ENCODE measurements at regions not wholly inside any gene's neighbourhood (a gene's known extent, or its start where the extent isn't known, plus 50 kb on each side); places are given as distances from the start of the nearest gene placed in this dataset.

DNA sequence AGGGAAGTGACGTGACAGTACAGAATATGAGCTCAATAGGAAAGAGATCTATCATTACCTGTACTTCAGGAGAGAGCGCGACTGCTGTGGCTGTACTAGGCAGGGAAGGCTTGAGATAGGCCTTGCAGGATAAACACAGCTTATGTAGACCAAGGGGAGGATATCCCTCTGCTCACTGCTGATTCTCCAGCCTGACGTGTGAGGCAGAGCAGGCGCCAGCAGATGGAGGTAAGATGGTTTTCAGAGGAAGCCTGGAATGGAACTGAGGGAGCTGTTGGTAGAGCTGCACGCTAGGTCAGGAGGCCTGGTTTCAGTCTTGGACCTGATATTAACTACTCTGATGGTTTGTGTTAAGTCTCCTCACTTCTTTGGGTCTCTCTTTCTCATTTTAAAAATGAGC is 291.4 kb downstream of the YTHDC2 start:
- no peak for DNase-seq

DNA sequence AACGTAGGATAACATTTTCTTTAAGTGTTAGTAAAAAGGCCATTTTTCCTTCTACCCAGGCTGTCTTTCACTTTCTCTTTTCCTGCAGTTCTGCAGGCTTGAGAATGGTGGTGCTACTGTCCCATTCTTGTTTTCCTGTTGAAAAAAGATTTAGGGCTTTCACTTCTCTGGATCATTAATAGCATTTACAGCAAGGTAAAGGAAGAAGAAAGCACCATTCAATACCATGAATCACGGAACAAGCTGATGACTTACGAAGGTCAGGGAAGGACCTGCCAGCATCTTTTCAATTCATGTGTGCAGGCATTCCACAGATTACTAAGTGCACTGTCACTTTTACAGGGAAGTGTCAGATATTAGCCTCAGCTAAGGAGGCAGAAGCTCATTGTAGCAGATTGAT is 292.8 kb downstream of the YTHDC2 start:
- no peak for DNase-seq

DNA sequence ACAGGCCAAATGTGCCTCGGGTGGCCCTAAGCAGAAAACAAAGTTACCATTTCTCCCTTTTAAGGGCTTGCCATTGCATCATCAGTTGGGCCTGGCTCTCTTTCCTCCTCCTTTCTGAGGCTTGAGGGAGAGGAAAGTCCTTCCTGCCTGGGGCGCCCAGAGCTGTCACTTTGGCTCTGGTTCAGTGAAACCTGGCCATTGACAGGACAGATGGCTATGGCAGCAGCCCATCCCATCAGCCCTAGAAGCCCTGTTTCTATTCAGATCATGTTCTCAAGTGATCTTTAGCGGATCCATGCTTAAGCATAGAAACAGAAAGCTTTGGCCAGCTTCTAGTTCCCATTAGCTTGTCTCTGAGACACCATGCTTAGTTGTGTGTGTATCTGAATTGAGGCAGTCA is 293.4 kb downstream of the YTHDC2 start:
- peak; percentile 8 for DNase-seq

DNA sequence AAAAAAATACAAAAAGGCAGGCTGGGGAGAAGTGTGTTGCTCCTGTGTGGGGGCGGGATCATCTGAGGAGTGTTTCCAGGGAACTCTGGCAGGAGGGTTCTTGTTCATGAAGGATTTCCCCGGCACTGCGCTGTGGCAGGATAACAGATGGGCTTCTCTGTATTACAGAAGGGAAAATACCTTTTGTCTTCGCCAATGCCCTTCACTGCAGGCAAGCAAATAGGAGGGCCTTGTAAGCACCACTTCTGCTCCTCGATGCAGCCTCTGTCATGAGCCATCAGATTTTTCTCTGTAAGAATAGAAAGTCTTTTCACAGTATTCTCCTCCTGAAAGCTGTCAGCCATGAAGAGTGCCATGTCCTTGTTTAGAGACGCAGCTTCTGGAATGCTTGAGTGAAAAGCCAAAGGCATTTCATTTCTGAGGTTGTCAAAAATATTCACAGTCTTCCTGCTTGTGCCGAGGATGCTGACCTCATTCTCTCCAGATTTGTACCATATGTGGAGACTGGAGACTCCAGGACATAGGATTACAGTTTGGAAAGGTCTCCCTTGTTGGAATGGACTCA is 294.0 kb downstream of the YTHDC2 start:
- DNase-seq, result peak; percentile 4

DNA sequence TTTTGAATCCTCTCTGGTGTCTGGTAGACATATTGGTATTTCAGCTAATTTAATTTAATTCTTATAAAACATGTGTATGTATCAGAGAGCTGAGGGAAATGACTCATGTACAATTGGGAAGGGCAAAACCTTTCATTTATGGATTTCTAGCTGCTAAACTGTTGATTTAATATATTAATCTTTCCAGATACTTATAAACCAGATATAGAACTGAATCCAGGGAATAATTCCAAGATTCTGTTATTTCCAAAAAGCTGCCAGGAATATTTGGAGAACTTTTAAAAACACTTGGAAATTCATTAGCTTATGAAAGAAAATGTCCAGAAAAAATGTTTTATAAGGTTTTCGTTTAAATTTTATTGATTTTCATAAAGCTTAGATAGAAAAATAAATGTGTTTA is 295.5 kb downstream of the YTHDC2 start:
- DNase-seq, result no peak

DNA sequence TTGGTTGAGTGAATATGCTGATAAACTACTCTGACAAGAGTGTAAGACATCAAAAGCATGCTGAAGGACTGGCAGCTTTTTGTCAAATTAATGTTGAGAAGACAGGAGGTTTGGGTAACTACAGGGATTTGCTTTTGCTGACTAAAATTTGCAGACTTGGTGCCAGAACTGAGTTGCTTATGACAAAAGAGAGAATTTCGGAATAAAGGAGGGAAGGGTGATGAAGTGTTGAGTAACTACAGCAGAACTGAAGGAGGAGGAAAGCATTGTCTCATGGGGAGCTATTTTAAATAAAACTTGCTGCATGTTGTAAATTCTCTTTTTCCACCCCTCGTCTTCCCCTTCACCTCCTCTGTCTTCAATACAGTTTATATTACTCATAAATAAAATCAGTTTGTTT is 296.1 kb downstream of the YTHDC2 start:
- no peak for DNase-seq

DNA sequence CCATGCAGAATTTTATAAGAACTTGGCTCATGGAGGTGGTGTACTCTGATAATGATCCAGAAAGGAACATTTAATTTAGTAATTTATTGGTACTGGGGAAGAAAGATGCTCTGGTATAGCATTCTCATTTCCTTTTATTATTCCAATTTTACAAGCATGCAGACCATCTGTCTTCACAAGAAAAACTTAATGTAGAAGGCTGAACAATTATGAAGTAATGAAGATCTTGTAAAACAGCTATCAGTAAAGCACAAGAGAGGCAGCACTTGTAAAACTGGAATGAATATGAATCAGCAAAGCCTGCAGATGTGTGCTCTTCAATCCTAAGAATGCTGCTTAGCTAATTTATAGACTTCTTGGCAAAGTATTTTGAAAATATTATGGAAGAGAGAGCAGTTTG is 300.0 kb downstream of the YTHDC2 start:
- DNase-seq, result no peak

DNA sequence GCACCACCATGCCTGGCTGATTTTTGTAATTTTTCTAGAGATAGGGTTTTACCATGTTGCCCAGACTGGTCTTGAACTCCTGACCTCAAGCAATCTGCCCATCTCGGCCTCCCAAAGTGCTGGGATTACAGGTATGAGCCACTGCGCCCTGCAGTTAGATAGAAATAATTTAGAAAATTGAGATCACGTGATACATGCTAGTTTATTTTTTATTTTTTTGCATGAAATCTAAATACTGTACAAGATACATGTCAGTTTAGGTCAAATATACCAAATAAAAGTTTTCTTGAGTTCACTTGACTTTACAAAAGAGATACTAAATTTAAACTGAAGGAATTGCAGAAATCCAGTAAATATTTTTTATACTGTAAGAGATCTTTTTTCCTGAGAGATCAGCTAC is 304.2 kb downstream of the YTHDC2 start:
- no peak for DNase-seq

DNA sequence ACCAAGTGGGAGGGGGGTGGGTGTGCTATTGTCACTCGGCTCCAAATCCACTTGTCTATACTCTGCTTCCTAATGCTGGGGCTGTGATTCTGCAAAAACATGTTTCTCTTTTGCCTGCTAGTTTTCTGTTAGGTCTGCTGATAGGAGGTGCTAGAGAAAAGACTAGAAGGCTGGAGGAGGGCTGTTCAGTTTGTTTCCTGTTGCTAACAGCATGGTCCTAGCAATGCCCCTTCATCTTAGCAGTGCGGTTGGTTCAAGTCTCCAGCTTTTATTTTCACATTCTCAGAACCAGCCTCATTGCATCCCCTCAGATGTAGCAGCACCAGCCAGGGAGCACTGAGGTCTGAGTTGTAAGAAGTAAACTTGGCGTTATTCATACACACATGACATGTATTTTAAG is 310.2 kb downstream of the YTHDC2 start:
- no peak for DNase-seq

DNA sequence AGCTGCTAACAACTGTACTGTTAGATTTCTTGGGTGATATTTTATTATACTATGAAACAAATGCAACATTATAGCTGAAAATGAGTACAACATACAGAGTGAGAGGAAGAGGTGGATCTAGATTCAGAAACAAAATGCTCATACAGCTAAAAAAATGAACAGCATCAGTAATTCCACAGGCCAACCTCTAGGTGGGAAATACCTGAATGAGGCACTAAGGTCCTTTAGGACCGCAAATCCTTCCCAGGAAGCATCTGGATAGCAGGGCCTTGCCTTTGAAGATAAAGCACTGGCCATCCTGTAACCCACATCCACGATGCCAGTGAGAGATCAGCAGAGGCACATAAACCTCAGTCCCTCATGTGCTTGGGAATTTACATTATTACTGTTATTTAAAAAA is 310.8 kb downstream of the YTHDC2 start:
- DNase-seq, result no peak

DNA sequence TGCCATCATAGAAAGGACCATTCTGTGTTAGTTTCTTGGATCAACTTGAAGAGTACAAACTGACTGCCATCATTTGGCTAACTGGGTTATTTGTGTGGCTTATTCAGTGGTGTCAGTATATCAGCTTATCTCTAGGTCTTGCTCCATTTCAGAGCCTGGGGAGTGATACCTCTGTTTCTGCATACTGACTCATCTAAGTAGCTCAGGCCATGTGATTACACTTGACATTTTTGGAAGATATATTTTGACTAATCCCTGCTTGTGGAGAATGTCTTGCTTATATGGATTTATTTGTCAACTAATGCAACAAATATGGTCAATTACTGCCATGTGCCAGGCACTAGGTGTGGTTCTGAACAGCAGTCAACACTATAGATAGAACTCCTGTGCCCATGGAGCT is 311.7 kb downstream of the YTHDC2 start:
- no peak for DNase-seq

DNA sequence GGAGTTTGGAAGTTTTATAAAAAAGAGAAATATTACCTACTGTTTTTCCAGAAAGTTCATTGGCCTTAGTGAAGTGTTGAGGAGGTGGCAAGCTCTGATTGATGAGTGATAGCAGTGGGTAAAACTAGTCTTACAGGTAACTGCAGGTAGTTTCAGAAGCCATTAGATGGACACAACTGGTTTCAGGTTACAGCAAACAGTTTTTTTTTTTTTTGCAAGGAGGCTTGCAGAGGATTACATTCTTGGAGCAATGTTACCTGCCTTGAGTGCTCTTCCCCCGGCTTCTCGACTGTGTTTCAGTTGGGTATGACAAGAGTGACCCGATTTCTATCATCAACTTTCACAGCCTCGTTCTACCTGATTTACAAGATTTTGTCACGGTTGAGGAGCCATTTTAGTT is 333.4 kb downstream of the YTHDC2 start:
- DNase-seq, result no peak

DNA sequence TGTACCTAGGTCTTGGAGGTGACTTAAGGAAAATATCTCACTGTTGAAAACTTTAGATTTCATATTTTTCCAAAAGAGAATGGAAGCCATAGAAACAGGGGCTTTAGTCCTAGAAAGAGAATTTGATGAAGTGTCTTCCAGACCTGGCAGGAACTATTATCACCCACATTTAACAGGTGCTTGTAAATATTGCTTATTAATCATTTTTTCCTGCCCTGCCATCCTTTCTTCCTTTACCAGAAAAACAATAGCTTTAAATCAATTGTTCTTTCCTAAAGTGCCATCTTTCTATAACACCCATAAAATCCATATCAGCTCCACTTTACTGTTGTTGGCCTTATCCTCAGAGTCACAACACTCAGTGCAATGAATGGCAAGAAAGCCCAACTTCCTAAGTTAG is 350.9 kb downstream of the YTHDC2 start:
- no peak for DNase-seq

DNA sequence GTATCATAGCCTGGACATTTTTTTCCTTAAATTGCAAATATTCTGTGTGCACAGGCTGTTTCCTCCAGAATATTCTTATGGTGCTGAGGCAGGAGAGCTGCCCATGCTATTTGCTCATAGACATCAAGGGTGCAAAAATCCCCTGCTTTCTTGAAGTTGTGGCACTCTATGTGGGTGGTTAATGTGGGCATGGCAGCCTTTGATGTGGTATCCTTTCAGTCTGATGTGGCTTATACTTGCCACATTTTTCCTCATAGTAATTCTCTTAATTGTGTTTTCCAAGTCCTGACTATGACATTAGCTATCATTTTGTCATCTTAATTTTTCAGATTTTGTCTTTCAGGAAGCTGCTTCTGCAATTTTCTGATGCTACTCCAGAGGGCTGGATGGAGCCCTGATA is 353.3 kb downstream of the YTHDC2 start:
- no peak for DNase-seq

DNA sequence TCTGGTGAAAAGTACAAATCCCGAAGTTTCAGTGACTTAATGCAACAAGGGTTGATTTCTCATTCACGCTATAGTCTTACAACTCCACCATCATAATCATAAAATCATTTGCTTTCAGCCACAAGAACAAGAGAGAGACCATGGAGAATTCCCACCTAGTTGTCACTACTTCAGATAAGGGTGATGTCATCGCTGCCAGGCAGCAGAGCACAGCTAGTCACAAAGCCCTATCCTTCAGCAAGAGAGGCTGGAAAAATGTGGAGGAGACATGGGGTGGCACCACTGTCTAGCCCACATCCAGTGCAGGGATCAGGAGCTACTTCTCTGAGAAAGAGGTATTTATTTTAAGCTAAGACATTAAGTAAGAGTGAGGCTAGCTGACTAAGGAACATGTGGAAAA is 356.1 kb downstream of the YTHDC2 start:
- no peak for DNase-seq

DNA sequence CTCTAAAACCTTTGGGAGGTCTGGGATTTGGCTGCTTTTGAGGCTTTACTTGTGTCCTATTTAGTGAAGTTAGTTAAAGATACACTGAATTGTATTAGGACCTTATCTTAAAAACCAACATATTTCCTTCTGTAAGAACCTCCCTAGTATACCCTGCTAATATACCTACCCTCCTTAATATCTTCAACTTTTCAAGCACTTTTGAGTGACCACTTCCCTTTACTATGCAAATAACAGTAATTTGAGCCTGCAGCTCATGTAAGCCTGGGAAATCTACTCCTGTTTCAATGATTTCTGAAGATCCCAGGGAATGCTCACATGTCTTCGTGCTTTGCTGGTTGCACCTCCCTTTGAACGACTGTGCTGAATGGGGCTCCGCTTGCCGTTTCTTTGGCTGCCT is 358.5 kb downstream of the YTHDC2 start:
- no peak for DNase-seq

DNA sequence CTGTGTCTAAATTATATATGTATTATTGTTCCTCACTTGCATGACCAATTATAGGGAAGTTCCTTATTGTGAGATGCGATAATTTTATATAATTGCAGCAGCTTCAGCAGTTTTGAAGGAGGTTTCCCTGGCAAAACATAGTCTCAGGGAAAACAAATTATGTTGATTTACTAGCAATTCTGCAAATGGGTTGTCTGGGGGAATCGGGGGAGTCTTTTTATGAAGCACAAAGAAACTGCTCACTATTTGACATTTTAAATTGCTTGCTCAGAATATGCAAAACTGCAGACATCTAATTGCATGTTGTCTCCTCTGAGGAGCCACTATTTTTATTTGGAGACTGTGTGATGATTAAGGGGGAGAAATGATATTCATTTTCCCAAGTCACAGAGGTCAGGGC is 361.6 kb downstream of the YTHDC2 start:
- no peak for DNase-seq

DNA sequence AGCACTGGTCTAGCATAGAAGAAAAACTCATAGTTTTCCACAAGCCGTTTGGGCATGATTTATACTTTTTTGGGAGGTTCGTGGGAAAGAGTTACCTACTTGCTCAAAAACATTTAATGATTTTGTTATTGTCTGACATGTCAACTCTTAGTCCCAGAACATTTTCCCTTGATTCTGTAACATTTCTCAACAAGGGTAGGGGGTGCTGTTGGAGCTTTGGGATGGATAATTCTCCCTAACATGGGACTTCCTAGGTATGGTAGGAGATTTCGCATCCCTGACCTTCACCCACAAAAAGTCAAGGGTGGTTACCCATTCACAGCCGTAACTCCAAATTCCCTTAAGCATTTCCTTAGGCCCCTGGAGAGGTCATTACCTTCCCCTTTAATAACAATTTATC is 378.0 kb downstream of the YTHDC2 start:
- DNase-seq, result no peak

DNA sequence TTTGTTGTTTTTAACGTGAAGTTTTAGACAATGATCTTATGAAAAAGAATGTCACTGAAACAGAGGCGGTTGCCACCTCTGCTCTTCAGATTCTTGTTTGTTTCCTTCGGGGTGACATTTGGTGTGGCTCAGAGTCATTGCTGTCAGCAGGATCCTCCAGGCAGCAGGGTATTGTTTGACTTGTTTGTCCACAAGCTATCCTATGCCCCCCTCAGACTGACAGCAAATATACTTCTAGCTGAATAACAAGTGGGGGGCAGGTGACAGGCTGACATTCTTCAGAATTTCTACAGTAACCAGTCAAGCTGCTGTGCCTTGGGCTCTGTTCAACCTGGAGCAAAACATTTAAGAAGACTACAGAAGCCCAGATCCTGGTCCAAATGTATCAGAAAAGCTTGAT is 383.3 kb downstream of the YTHDC2 start:
- no peak for DNase-seq

DNA sequence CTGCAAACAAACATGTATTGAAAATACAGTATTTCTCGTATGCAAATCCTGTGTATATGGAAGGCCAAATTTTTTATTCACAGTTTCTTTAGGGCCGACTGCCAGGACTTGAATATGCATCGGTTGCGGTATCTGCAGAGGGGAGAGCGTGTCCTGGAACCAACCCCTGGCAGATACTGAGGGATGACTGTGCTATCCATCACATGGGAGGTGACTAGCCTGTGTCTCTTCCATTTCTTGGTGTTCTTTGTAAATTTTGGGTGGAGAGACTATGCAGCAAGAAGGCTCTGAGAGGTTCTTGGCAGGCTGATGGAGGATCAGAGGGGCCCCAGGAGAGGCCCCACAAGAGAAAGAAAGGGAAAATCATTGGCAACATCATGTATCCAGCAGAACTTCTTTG is 384.3 kb downstream of the YTHDC2 start:
- no peak for DNase-seq

DNA sequence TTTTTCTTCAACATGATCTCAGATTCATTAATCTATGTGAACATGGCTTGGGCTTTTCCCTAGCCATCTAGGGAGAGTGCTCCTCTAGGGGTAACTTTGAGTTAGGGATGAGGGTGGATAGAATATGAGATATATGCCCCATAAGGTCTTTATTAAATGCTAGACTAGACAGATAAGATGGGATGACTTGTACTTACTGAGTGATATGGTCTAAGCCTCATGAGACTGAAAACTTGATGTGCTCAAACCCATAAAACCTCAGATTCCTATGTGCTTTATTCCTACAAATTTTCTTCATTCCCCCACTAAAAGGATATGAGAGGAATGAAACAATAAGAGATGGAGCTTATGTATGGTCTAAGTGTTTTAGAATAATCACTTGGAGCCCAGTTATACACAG is 386.6 kb downstream of the YTHDC2 start:
- DNase-seq, result no peak

DNA sequence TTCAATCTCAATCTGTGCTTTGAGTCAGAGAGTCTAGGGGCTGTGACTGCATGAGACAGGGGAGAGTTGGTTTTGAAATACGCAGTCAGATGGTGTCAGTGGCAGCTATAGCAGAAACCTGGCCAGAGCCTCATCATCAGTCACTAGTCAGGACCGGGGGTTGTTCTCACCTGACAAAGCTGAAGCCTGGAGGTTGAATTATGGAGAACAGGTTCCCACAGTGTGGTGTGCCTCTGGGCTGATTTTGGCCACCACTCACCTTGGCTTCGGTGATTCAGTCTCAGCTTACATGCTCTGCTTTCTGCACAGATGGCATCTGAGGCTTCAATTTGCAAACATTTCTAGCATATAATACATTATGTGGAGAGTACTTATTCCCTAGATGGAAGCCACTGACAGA is 387.3 kb downstream of the YTHDC2 start:
- DNase-seq, result no peak

DNA sequence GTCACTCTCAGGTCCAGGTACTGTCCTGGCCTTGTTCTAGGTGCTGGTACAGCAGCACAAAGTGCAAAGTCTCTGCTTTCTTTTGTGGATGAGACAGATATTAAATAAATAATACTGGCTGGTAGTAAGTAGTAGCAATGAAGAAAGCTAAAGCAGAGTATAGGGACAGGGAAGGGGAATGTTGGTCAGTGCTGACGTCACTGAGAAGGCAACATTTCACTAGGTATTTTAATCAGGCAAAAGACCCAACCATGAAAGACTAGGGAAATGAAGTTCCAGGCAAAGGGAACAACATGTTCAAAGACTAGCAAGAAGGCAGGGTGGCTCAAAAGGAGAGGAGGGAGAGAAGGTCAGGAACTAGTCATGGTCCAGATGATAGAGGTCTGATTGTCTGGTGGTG is 388.2 kb downstream of the YTHDC2 start:
- no peak for DNase-seq

DNA sequence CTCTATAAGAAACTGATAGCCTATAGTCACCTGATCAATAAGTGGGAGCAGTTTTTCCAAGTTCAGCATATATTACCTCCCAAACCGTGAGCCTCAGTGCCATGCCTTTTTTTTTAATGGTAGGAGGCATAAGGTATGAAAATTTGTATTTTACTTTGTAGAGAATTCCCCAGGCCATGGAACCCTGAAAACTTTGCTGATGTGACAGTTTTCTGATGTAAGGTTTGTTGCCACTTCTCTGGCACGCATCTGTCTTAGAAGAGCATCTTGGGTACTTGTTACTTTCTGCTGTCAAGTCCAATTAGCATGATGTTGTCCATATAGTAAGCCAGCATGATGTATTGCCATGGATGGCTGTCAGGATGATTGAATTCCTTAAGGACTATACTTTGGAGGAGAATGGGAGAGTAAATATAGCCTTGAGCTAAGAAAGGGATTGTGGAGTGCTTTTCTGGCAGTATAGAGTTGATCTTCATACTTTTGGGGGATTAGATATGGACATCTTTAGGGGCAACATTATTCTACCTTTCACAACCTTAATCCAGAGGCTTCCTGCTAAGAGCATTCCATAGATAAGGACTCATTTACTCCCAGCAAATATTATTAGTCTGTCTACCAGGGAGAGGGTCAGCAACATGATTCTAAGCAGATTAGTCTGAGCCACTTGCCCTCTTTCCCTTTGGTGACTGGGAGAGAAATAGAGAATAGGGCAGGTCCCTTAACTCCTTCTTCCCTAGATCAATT is 389.6 kb downstream of the YTHDC2 start:
- no peak for DNase-seq

DNA sequence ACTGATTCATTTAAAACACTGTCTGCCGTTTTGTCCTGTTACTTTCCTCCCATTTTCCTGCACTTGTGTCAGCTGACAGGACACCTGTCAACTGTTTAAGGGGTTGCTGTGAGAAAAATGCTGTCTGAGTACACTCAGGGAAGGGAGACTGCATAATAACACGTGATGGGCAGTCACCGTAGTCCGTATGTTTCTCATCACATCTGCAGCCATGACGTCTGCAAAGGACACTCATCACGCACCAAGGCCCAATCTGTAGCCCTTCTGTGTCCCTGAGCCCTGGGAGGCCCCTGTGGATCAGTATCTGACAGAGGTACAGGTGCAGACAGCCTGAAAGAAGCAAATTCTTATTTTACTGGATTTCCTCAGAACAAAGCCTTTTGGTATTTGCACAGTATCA is 396.3 kb downstream of the YTHDC2 start:
- no peak for DNase-seq

All from NCI-H1092 (cell line).